ENCODE measurements at regions not wholly inside any gene's neighbourhood (a gene's known extent, or its start where the extent isn't known, plus 50 kb on each side); places are given as distances from the start of the nearest gene placed in this dataset.

GRCh38 chr9:99369327-99369722 lies 147.2 kb downstream of the SEC61B start:
- ChIA-PET POLR2A (interaction anchor here (0.6 kb wide), 1 partner anchor 148 kb away, joined by 3 read pairs; the partner anchor contains the start of gene ALG2), CTCF (no interaction called here)
- no peaks in the 10 kb centered on the region for H3K9me3 Mint-ChIP-seq
- no peak for DNase-seq
- H3K27ac Mint-ChIP-seq = no peak overlapping the region
- H3K36me3 Mint-ChIP-seq (ENCODE audit: low read depth) = no peaks in the 10 kb centered on the region
- no peak for ATAC-seq (ENCODE audit: low read depth)
- H3K4me1 Mint-ChIP-seq = peaks cover 22% of the 10 kb centered on the region
- no peak for TF ChIP-seq CTCF (IDR thresholded peaks at IDR 0.05)
- no peak overlapping the region for H3K4me3 Mint-ChIP-seq
- intact Hi-C loops (cut with micrococcal nuclease) = no loop called here
- peaks cover 24% of the 10 kb centered on the region for H3K27me3 Mint-ChIP-seq

- TF ChIP-seq CTCF (IDR thresholded peaks at IDR 0.05) = no peak
- Mint-ChIP-seq H3K36me3 (ENCODE audit: low read depth) (no peaks in the 10 kb centered on the region), H3K27me3 (peaks cover 24% of the 10 kb centered on the region), H3K27ac (no peak overlapping the region), H3K9me3 (no peaks in the 10 kb centered on the region), H3K4me3 (no peak overlapping the region), H3K4me1 (peaks cover 22% of the 10 kb centered on the region)
- no peak for DNase-seq
- CTCF ChIA-PET = no interaction called here
- intact Hi-C loops (cut with micrococcal nuclease) = no loop called here
- ATAC-seq (ENCODE audit: low read depth) = no peak
- POLR2A ChIA-PET = no interaction called here
Observed at GRCh38 chr9:99370376-99370775, 148.3 kb downstream of the SEC61B start.

- Mint-ChIP-seq H3K9me3 (no peaks in the 10 kb centered on the region), H3K4me1 (peaks cover 22% of the 10 kb centered on the region)
- POLR2A ChIA-PET = no interaction called here
Observed at GRCh38 chr9:99371376-99371775, 149.3 kb downstream of the SEC61B start.

GRCh38 chr9:99373912-99374311 lies 151.8 kb downstream of the SEC61B start:
- ChIA-PET POLR2A (no interaction called here), CTCF (interaction anchor here (1.0 kb wide), 1 partner anchor 142 kb away, joined by 3 read pairs; no protein-coding TSS in a partner anchor)
- intact Hi-C loops (cut with micrococcal nuclease) = no loop called here

More at GRCh38 chr9:99371376-99371775, 149.3 kb downstream of the SEC61B start:
- Mint-ChIP-seq H3K36me3 (ENCODE audit: low read depth) (no peaks in the 10 kb centered on the region), H3K27ac (no peak overlapping the region), H3K4me3 (no peak overlapping the region), H3K27me3 (peaks cover 24% of the 10 kb centered on the region)
- intact Hi-C loops (cut with micrococcal nuclease) = no loop called here
- no peak for DNase-seq
- CTCF ChIA-PET = no interaction called here
- TF ChIP-seq CTCF (IDR thresholded peaks at IDR 0.05) = no peak
- no peak for ATAC-seq (ENCODE audit: low read depth)

GRCh38 chr9:99374793-99375192 lies 152.7 kb downstream of the SEC61B start:
- H3K27me3 Mint-ChIP-seq = peaks cover 8% of the 10 kb centered on the region
- ChIA-PET POLR2A (no interaction called here), CTCF (no interaction called here)

More at GRCh38 chr9:99373912-99374311, 151.8 kb downstream of the SEC61B start:
- Mint-ChIP-seq H3K27me3 (peaks cover 13% of the 10 kb centered on the region), H3K4me1 (peaks cover 5% of the 10 kb centered on the region), H3K4me3 (no peak overlapping the region), H3K27ac (no peak overlapping the region), H3K36me3 (ENCODE audit: low read depth) (no peaks in the 10 kb centered on the region), H3K9me3 (no peaks in the 10 kb centered on the region)
- no peak for DNase-seq
- ATAC-seq (ENCODE audit: low read depth) = no peak
- no peak for TF ChIP-seq CTCF (IDR thresholded peaks at IDR 0.05)

More at GRCh38 chr9:99374793-99375192, 152.7 kb downstream of the SEC61B start:
- DNase-seq = no peak
- no peak for ATAC-seq (ENCODE audit: low read depth)
- intact Hi-C loops (cut with micrococcal nuclease) = no loop called here
- Mint-ChIP-seq H3K4me1 (no peaks in the 10 kb centered on the region), H3K36me3 (ENCODE audit: low read depth) (no peaks in the 10 kb centered on the region), H3K9me3 (no peaks in the 10 kb centered on the region), H3K4me3 (no peak overlapping the region), H3K27ac (no peak overlapping the region)
- no peak for TF ChIP-seq CTCF (IDR thresholded peaks at IDR 0.05)

All from activated B cell treated with CpG ODN at 0.5 μM for 24 hours (primary cell).